SU-DHL-6 (cell line): ENCODE measurements at regions not wholly inside any gene's neighbourhood (a gene's known extent, or its start where the extent isn't known, plus 50 kb on each side); places are given as distances from the start of the nearest gene placed in this dataset.

Experiments used
- EZH2phosphoT487 ChIP-seq: fragments of 200-600 bp; sonication (generic), shearing (Covaris generic); conservative IDR thresholded peaks from 2 replicates; pipeline ENCODE4 v1.6.1; 2018; ENCODE audit warnings: mild to moderate bottlenecking, antibody characterized with exemption, low read length, moderate library complexity, mixed read lengths
- TF ChIP-seq, protein P1 (sequence below): fragments of 200-600 bp; sonication (generic); IDR thresholded peaks from one replicate; pipeline ENCODE4 v1.5.1; 2017; ENCODE audit warnings: antibody characterized with exemption, mild to moderate bottlenecking, low read length, moderate library complexity; ENCODE audit not compliant: insufficient read depth, poor library complexity, severe bottlenecking

DNA sequence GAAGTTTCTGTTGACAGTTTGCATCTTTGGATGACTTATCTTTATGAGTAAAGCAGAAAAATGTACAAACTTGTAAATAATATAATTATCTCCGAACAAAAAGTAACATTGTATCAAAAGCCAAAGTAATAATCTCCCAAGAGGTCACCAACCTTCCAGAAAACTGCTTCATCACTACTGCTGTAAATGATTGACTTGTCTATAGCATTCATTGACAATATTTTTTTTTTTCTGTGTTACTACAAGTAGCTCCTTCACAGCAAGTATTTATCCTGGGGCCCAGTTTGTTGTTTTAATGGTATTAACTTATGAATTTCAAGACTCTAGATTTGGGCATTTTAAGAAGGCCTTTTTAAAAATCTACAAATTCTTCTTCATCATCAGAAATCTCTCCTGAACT, 242.4 kb downstream of the KLF12 start:
- TF ChIP-seq, protein P1, sequence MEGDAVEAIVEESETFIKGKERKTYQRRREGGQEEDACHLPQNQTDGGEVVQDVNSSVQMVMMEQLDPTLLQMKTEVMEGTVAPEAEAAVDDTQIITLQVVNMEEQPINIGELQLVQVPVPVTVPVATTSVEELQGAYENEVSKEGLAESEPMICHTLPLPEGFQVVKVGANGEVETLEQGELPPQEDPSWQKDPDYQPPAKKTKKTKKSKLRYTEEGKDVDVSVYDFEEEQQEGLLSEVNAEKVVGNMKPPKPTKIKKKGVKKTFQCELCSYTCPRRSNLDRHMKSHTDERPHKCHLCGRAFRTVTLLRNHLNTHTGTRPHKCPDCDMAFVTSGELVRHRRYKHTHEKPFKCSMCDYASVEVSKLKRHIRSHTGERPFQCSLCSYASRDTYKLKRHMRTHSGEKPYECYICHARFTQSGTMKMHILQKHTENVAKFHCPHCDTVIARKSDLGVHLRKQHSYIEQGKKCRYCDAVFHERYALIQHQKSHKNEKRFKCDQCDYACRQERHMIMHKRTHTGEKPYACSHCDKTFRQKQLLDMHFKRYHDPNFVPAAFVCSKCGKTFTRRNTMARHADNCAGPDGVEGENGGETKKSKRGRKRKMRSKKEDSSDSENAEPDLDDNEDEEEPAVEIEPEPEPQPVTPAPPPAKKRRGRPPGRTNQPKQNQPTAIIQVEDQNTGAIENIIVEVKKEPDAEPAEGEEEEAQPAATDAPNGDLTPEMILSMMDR, result no peak
- TF ChIP-seq EZH2phosphoT487, result no peak
